Bronchial epithelial cell (primary cell): ENCODE measurements at regions not wholly inside any gene's neighbourhood (a gene's known extent, or its start where the extent isn't known, plus 50 kb on each side); places are given as distances from the start of the nearest gene placed in this dataset.

Experiments
- DNase-seq: peaks from one replicate; pipeline ENCODE4 v3.0.0-alpha.2; 2010; ENCODE audit warnings: low read depth
- FAIRE-seq: peaks from 2 replicates; lab custom pipeline; 2011; peaks lifted over from hg19 to GRCh38; lab: Jason Lieb, UNC
- H3K27me3 ChIP-seq: 2 replicates; pipeline ENCODE4 v1.5.1; 2011; ENCODE audit warnings: low read length; ENCODE audit not compliant: control insufficient read depth, insufficient read depth
- H3K36me3 ChIP-seq: 2 replicates; pipeline ENCODE4 v1.5.1; 2011; ENCODE audit warnings: low read length; ENCODE audit not compliant: control insufficient read depth, insufficient read depth
- H3K4me3 ChIP-seq: 2 replicates; pipeline ENCODE4 v1.5.1; 2011; ENCODE audit warnings: mild to moderate bottlenecking, low read depth, low read length, control low read depth
- CTCF ChIP-seq: IDR thresholded peaks from 2 replicates; pipeline ENCODE4 v1.5.1; 2011; ENCODE audit warnings: mild to moderate bottlenecking, moderate library complexity, low read length, control low read depth, inconsistent platforms; ENCODE audit not compliant: insufficient read depth, severe bottlenecking

GRCh38 chr11:91967691-91968045 is 256.9 kb upstream of the FAT3 start:
- Histone ChIP-seq H3K27me3 (no peaks in the 10 kb centered on the region), H3K36me3 (no peaks in the 10 kb centered on the region), H3K4me3 (no peak overlapping the region)
- FAIRE-seq (no peak), DNase-seq (no peak)
- TF ChIP-seq CTCF = no peak

- Histone ChIP-seq H3K36me3 (no peaks in the 10 kb centered on the region), H3K4me3 (no peak overlapping the region), H3K27me3 (no peaks in the 10 kb centered on the region)
- no peak for FAIRE-seq
- peak; percentile 9 for DNase-seq
- no peak for TF ChIP-seq CTCF
These were observed 257.5 kb upstream of the FAT3 start for GRCh38 chr11:91967026-91967690.

GRCh38 chr11:91966368-91966767 is 258.2 kb upstream of the FAT3 start:
- Histone ChIP-seq H3K36me3 (no peaks in the 10 kb centered on the region), H3K4me3 (no peak overlapping the region), H3K27me3 (no peaks in the 10 kb centered on the region)
- DNase-seq = no peak
- FAIRE-seq = no peak
- TF ChIP-seq CTCF = no peak

- H3K27me3 ChIP-seq = no peaks in the 10 kb centered on the region
- DNase-seq (no peak), FAIRE-seq (no peak)
- no peaks in the 10 kb centered on the region for H3K36me3 ChIP-seq
- no peak for TF ChIP-seq CTCF
- no peak overlapping the region for H3K4me3 ChIP-seq
These were observed 263.8 kb upstream of the FAT3 start for GRCh38 chr11:91960770-91961169.

GRCh38 chr11:91959411-91959810 is 265.2 kb upstream of the FAT3 start:
- DNase-seq = no peak
- TF ChIP-seq CTCF = no peak
- no peak for FAIRE-seq
- Histone ChIP-seq H3K4me3 (no peak overlapping the region), H3K27me3 (no peaks in the 10 kb centered on the region), H3K36me3 (no peaks in the 10 kb centered on the region)

- FAIRE-seq (no peak), DNase-seq (no peak)
- no peak overlapping the region for H3K4me3 ChIP-seq
- H3K27me3 ChIP-seq = no peaks in the 10 kb centered on the region
- no peaks in the 10 kb centered on the region for H3K36me3 ChIP-seq
- TF ChIP-seq CTCF = no peak
These were observed 267.9 kb upstream of the FAT3 start for GRCh38 chr11:91956711-91957110.
